IMR-90 (cell line): ENCODE measurements at regions not wholly inside any gene's neighbourhood (a gene's known extent, or its start where the extent isn't known, plus 50 kb on each side); places are given as distances from the start of the nearest gene placed in this dataset.

Experiments
- ATAC-seq: fragments of 200-7000 bp; cut with Tn5 transposase; 2 replicates; pipeline ENCODE4 v1.9.1; 2020; ENCODE audit warnings: low read depth, mild to moderate bottlenecking, moderate library complexity
- BruUV-seq: library from RNA; stranded (reverse); fragments of 400-500 nt; replicated peaks from 2 replicates; lab custom pipeline; 2021; lab: Mats Ljungman, UMichigan
- CTCF ChIA-PET: fragments of 300-600 bp; formaldehyde crosslinking; extraction: SDS; loops from one replicate; lab custom pipeline; 2021; ENCODE audit warnings: antibody characterized with exemption; lab: Yijun Ruan, JAX
- POLR2A ChIA-PET: fragments of 300-600 bp; sonication (Branson Sonifier 250); formaldehyde crosslinking; loops from one replicate; lab custom pipeline; 2022; ENCODE audit warnings: antibody characterized with exemption; ENCODE audit not compliant: unreplicated experiment; lab: Charles Lee
- DNase-seq: peaks from one replicate; pipeline ENCODE4 v3.0.0; 2013
- H2AFZ ChIP-seq: replicated peaks from 2 replicates; pipeline ENCODE3; 2013; ENCODE audit warnings: low read length, mild to moderate bottlenecking; ENCODE audit not compliant: poor library complexity
- H2AK5ac ChIP-seq: 2 replicates; pipeline ENCODE4 v1.6.1; 2013; ENCODE audit warnings: low read depth, low read length, inconsistent platforms
- H2AK9ac ChIP-seq: replicated peaks from 2 replicates; pipeline ENCODE3; 2013; ENCODE audit warnings: mild to moderate bottlenecking, low read depth, low read length, moderate library complexity; ENCODE audit not compliant: poor library complexity
- H2BK120ac ChIP-seq: 2 replicates; pipeline ENCODE4 v1.6.1; 2013; ENCODE audit warnings: low read depth, low read length, inconsistent platforms
- H2BK15ac ChIP-seq: 3 replicates; pipeline ENCODE4 v1.6.1; 2013; ENCODE audit warnings: low read depth, low read length, inconsistent platforms
- H2BK20ac ChIP-seq: 2 replicates; pipeline ENCODE4 v1.6.1; 2013; ENCODE audit warnings: low read depth, mild to moderate bottlenecking, inconsistent platforms, low read length, moderate library complexity
- H2BK5ac ChIP-seq: 2 replicates; pipeline ENCODE4 v1.6.1; 2013; ENCODE audit warnings: mild to moderate bottlenecking, low read depth, low read length, inconsistent platforms; ENCODE audit not compliant: poor library complexity, severe bottlenecking
- H3K14ac ChIP-seq: replicated peaks from 2 replicates; pipeline ENCODE4 v1.6.1; 2013; ENCODE audit warnings: low read depth, low read length, inconsistent platforms
- H3K18ac ChIP-seq: 2 replicates; pipeline ENCODE4 v1.6.1; 2013; ENCODE audit warnings: low read depth, low read length, control low read depth
- H3K23ac ChIP-seq: 2 replicates; pipeline ENCODE4 v1.6.1; 2013; ENCODE audit warnings: low read depth, low read length, inconsistent platforms
- H3K27ac ChIP-seq: 2 replicates; pipeline ENCODE4 v1.5.1; 2013; ENCODE audit warnings: mild to moderate bottlenecking, control low read depth, low read length; ENCODE audit not compliant: insufficient read depth
- H3K27me3 ChIP-seq: 2 replicates; pipeline ENCODE4 v1.6.1; 2013; ENCODE audit warnings: low read length; ENCODE audit not compliant: control insufficient read depth, insufficient read depth
- H3K36me3 ChIP-seq: 2 replicates; pipeline ENCODE4 v1.6.1; 2013; ENCODE audit warnings: low read length, mixed read lengths; ENCODE audit not compliant: control insufficient read depth, insufficient read depth
- H3K4ac ChIP-seq: 2 replicates; pipeline ENCODE4 v1.6.1; 2013; ENCODE audit warnings: low read depth, low read length, inconsistent platforms
- H3K4me1 ChIP-seq: 2 replicates; pipeline ENCODE4 v1.6.1; 2013; ENCODE audit warnings: low read length, mixed read lengths; ENCODE audit not compliant: control insufficient read depth, insufficient read depth
- H3K4me2 ChIP-seq: 2 replicates; pipeline ENCODE4 v1.6.1; 2013; ENCODE audit warnings: low read depth, mild to moderate bottlenecking, control low read depth, low read length, moderate library complexity
- H3K4me3 ChIP-seq: 2 replicates; pipeline ENCODE4 v1.5.1; 2013; ENCODE audit warnings: low read depth, mild to moderate bottlenecking, control low read depth, low read length, moderate library complexity; ENCODE audit not compliant: insufficient read depth
- H3K56ac ChIP-seq: 2 replicates; pipeline ENCODE4 v1.6.1; 2013; ENCODE audit warnings: low read length, inconsistent platforms; ENCODE audit not compliant: insufficient read depth; ENCODE audit errors: extremely low read depth
- H3K79me1 ChIP-seq, 2 experiments: 2 replicates each; pipeline ENCODE4 v1.6.1; 2013; ENCODE audit warnings: low read length in 2 of 2, inconsistent platforms in 1 of 2, low read depth in 1 of 2
- H3K9ac ChIP-seq: 2 replicates; pipeline ENCODE4 v1.6.1; 2013; ENCODE audit warnings: low read depth, low read length, control low read depth
- H3K9me1 ChIP-seq: 2 replicates; pipeline ENCODE4 v1.6.1; 2013; ENCODE audit warnings: low read length, inconsistent platforms; ENCODE audit not compliant: insufficient read depth
- H3K9me3 ChIP-seq: 2 replicates; pipeline ENCODE4 v1.6.1; 2013; ENCODE audit warnings: low read length; ENCODE audit not compliant: control insufficient read depth, insufficient read depth
- H4K20me1 ChIP-seq: 2 replicates; pipeline ENCODE4 v1.6.1; 2013; ENCODE audit warnings: low read length, inconsistent platforms; ENCODE audit not compliant: insufficient read depth
- H4K5ac ChIP-seq: 2 replicates; pipeline ENCODE4 v1.6.1; 2013; ENCODE audit warnings: mild to moderate bottlenecking, low read depth, low read length, control low read depth
- H4K8ac ChIP-seq, 2 experiments: 2 replicates each; pipeline ENCODE4 v1.6.1; 2013; ENCODE audit warnings: low read depth in 2 of 2, low read length in 2 of 2, control low read depth in 1 of 2, inconsistent platforms in 1 of 2
- H4K91ac ChIP-seq: 2 replicates; pipeline ENCODE4 v1.6.1; 2013; ENCODE audit warnings: low read depth, low read length, inconsistent platforms; ENCODE audit not compliant: insufficient read depth
- BHLHE40 ChIP-seq: fragments of 150-350 bp; IDR thresholded peaks from 2 replicates; pipeline ENCODE4 v1.6.1; 2016; ENCODE audit warnings: mild to moderate bottlenecking, low read depth, low read length
- NFE2L2 ChIP-seq: fragments of 150-350 bp; IDR thresholded peaks from 2 replicates; pipeline ENCODE4 v1.6.1; 2016; ENCODE audit warnings: low read depth, mild to moderate bottlenecking, low read length
- WGBS, 2 experiments: methylation state at CpG; one replicate each; pipeline versions ENCODE4 v1.1.5 to v1.1.7; 2013; ENCODE audit warnings: missing lambda C conversion rate in 2 of 2; ENCODE audit not compliant: insufficient read length in 1 of 2; ENCODE audit errors: extremely low coverage in 2 of 2; 5-methylcytosine and 5-hydroxymethylcytosine counted together
- dilution Hi-C: fragments of 300-500 bp; cut with HindIII; formaldehyde crosslinking; loops from one replicate; pipeline ENCODE4 v1.14.3; 2018; ENCODE audit warnings: low sequenced_read_pairs; ENCODE audit not compliant: unreplicated experiment
- in situ Hi-C: fragments of 300-500 bp; cut with MboI; formaldehyde crosslinking; loops from 3 replicates; pipeline ENCODE4 v1.14.3; 2019; ENCODE audit warnings: low sequenced_read_pairs, inconsistent platforms, mixed read lengths
- intact Hi-C: fragments of 100-400 bp; cut with micrococcal nuclease; formaldehyde crosslinking; loops from 2 replicates; pipeline ENCODE4 v1.10.0; 2022

DNA sequence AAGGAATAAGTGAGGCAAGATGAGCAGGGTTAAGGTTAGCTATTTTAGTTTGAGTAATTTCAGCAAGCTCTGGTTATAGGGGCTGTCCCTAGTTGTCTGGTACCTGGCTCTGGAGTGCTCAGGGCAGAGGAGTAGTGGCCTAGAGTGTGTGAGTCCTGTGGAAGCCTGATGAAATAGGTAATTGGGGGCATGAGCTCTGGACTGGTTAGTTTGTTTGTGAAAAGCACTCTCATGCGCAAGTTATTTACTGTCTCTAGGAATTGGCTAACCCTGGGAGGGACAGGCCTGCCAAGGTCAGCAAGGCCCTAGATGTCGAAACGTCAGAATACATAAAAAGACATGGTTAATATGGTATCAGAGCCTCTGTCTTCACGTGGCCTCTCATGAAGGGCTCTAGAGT is 900.1 kb downstream of the PCDH17 start:
- no peak overlapping the region for H3K4me3 ChIP-seq
- DNase-seq (no peak), ATAC-seq (no peak)
- in situ Hi-C loops = no loop called here
- peaks cover 5% of the 10 kb centered on the region for H3K9me3 ChIP-seq
- intact Hi-C loops = no loop called here
- no peak overlapping the region for H3K4me2 ChIP-seq
- H3K4ac ChIP-seq = no peak overlapping the region
- WGBS, 2 experiments = no CpG with 5 or more reads among the region's 4 CpGs
- no peak overlapping the region for H3K56ac ChIP-seq
- H4K91ac ChIP-seq = no peak overlapping the region
- dilution Hi-C loops = no loop called here
- H3K14ac ChIP-seq = no peak overlapping the region
- H3K79me1 ChIP-seq = no peaks in the 10 kb centered on the region
- H3K9ac ChIP-seq = no peak overlapping the region
- no peak overlapping the region for H4K8ac ChIP-seq
- H4K5ac ChIP-seq = no peak overlapping the region
- H2BK120ac ChIP-seq = no peak overlapping the region
- no peaks in the 10 kb centered on the region for H3K9me1 ChIP-seq
- no peak overlapping the region for H2AFZ ChIP-seq
- no peak overlapping the region for H3K27ac ChIP-seq
- H3K23ac ChIP-seq = no peak overlapping the region
- no peaks in the 10 kb centered on the region for H3K36me3 ChIP-seq
- no peak overlapping the region for H2AK9ac ChIP-seq
- H3K4me1 ChIP-seq = no peaks in the 10 kb centered on the region
- H2BK20ac ChIP-seq = no peak overlapping the region
- TF ChIP-seq NFE2L2 (no peak), BHLHE40 (no peak)
- BruUV-seq = no TSS peak
- ChIA-PET CTCF (no interaction called here), POLR2A (no interaction called here)
- H2AK5ac ChIP-seq = no peak overlapping the region
- no peak overlapping the region for H2BK5ac ChIP-seq
- no peak overlapping the region for H3K18ac ChIP-seq
- H2BK15ac ChIP-seq = no peak overlapping the region
- no peaks in the 10 kb centered on the region for H3K27me3 ChIP-seq
- no peaks in the 10 kb centered on the region for H4K20me1 ChIP-seq
